GM06990 (cell line): ENCODE measurements at regions not wholly inside any gene's neighbourhood (a gene's known extent, or its start where the extent isn't known, plus 50 kb on each side); places are given as distances from the start of the nearest gene placed in this dataset.

ENCODE experiments used
- DNase-seq: peaks from one replicate; pipeline ENCODE4 v3.0.0-alpha.2; 2011; ENCODE audit not compliant: insufficient read length; ENCODE audit errors: extremely low read depth
- H3K27me3 ChIP-seq: replicated peaks from 2 replicates; pipeline ENCODE4 v1.6.0; 2011; ENCODE audit warnings: low read length; ENCODE audit not compliant: control insufficient read depth, insufficient read depth
- H3K36me3 ChIP-seq: 2 replicates; pipeline ENCODE4 v1.5.1; 2011; ENCODE audit warnings: low read length; ENCODE audit not compliant: control insufficient read depth, insufficient read depth
- H3K4me3 ChIP-seq: replicated peaks from 2 replicates; pipeline ENCODE4 v1.5.1; 2011; ENCODE audit warnings: low read depth, mild to moderate bottlenecking, control low read depth, low read length
- CTCF ChIP-seq: IDR thresholded peaks from 2 replicates; pipeline ENCODE4 v1.5.1; 2011; ENCODE audit warnings: low read length, control low read depth, mild to moderate bottlenecking, inconsistent platforms; ENCODE audit not compliant: insufficient read depth, poor library complexity, severe bottlenecking

- DNase-seq, result no peak
- no peak overlapping the region for H3K4me3 ChIP-seq
- no peak for TF ChIP-seq CTCF
- no peaks in the 10 kb centered on the region for H3K36me3 ChIP-seq
- H3K27me3 ChIP-seq, result no peaks in the 10 kb centered on the region
Observed at GRCh38 chr1:242827538-242827937, 303.0 kb upstream of the PLD5 start.

GRCh38 chr1:242826701-242827336 is 302.3 kb upstream of the PLD5 start:
- H3K36me3 ChIP-seq, result no peaks in the 10 kb centered on the region
- no peak for TF ChIP-seq CTCF
- no peak for DNase-seq
- H3K27me3 ChIP-seq, result no peaks in the 10 kb centered on the region
- no peak overlapping the region for H3K4me3 ChIP-seq

GRCh38 chr1:242824435-242824834 is 299.9 kb upstream of the PLD5 start:
- H3K4me3 ChIP-seq, result no peak overlapping the region
- H3K27me3 ChIP-seq, result no peaks in the 10 kb centered on the region
- DNase-seq, result no peak
- no peaks in the 10 kb centered on the region for H3K36me3 ChIP-seq
- TF ChIP-seq CTCF, result no peak

- H3K4me3 ChIP-seq, result no peak overlapping the region
Observed at GRCh38 chr1:242813490-242814091, 289.1 kb upstream of the PLD5 start.

GRCh38 chr1:242811092-242811840 is 286.8 kb upstream of the PLD5 start:
- no peak for TF ChIP-seq CTCF
- no peak for DNase-seq
- H3K27me3 ChIP-seq, result no peaks in the 10 kb centered on the region
- no peak overlapping the region for H3K4me3 ChIP-seq
- H3K36me3 ChIP-seq, result no peaks in the 10 kb centered on the region

More at GRCh38 chr1:242813490-242814091, 289.1 kb upstream of the PLD5 start:
- no peak for TF ChIP-seq CTCF
- H3K27me3 ChIP-seq, result no peaks in the 10 kb centered on the region
- no peaks in the 10 kb centered on the region for H3K36me3 ChIP-seq
- DNase-seq, result peak; percentile 67
